IMR-90 (cell line): ENCODE measurements at regions not wholly inside any gene's neighbourhood (a gene's known extent, or its start where the extent isn't known, plus 50 kb on each side); places are given as distances from the start of the nearest gene placed in this dataset.

Source experiments
- MXI1 ChIP-seq: IDR thresholded peaks from 2 replicates; pipeline ENCODE4 v1.6.1; 2012; ENCODE audit warnings: low read depth, mild to moderate bottlenecking, low read length, moderate library complexity, borderline replicate concordance
- POLR2A ChIP-seq: IDR thresholded peaks from 2 replicates; pipeline ENCODE4 v1.6.1; 2012; ENCODE audit warnings: mild to moderate bottlenecking, low read depth, low read length
- TF ChIP-seq, protein P1 (sequence below): conservative IDR thresholded peaks from 2 replicates; pipeline ENCODE4 v1.5.1; 2012; ENCODE audit warnings: mild to moderate bottlenecking, low read depth, low read length, improper control_type of control experiment
- TF ChIP-seq, protein P2 (sequence below): fragments of 150-350 bp; IDR thresholded peaks from 2 replicates; pipeline ENCODE4 v1.6.1; 2016; ENCODE audit warnings: low read depth, mild to moderate bottlenecking, low read length, moderate library complexity, borderline replicate concordance
- TF ChIP-seq, protein P3 (sequence below): fragments of 150-350 bp; IDR thresholded peaks from 2 replicates; pipeline ENCODE4 v1.6.1; 2017; ENCODE audit warnings: mild to moderate bottlenecking, antibody characterized with exemption, low read length, low read depth

DNA sequence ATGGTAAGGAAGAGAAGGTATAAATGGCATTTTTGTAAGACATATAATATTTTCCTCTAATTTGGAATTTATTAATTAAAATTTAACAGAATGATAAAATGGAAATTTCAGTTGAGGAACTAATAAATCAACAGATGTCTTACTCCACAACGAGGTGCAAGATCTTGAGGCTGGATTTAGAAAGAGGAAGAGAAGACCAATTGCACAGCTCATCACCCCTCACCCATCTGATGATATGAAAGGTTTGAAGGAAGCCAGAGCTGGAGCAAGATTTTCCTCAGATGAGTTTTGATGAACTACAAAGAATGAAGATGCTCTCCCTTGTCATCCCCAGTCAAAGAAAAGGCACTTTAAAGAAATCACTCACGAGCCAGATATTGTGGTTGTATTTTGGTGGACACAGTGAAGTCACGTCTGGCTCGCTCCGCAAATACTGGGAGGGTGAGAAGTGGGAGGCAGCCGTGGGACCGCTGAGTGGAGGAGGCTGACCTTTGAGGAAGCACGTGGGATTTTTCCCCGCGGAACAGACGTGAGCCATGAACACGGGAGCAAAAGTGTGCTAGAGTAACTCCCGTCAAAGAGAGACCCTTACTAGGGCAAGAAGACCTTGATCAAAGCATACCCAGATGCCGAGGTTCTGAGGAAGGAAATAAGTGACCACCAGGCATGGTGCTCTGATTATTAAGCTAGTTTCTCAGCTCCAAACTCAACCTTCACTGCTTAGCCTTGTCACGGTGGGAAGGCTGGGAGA lies 511.4 kb downstream of the RNF144A start:
- TF ChIP-seq, protein P1, sequence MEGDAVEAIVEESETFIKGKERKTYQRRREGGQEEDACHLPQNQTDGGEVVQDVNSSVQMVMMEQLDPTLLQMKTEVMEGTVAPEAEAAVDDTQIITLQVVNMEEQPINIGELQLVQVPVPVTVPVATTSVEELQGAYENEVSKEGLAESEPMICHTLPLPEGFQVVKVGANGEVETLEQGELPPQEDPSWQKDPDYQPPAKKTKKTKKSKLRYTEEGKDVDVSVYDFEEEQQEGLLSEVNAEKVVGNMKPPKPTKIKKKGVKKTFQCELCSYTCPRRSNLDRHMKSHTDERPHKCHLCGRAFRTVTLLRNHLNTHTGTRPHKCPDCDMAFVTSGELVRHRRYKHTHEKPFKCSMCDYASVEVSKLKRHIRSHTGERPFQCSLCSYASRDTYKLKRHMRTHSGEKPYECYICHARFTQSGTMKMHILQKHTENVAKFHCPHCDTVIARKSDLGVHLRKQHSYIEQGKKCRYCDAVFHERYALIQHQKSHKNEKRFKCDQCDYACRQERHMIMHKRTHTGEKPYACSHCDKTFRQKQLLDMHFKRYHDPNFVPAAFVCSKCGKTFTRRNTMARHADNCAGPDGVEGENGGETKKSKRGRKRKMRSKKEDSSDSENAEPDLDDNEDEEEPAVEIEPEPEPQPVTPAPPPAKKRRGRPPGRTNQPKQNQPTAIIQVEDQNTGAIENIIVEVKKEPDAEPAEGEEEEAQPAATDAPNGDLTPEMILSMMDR: no peak
- TF ChIP-seq MXI1 (no peak), POLR2A (no peak)
- TF ChIP-seq, protein P2, sequence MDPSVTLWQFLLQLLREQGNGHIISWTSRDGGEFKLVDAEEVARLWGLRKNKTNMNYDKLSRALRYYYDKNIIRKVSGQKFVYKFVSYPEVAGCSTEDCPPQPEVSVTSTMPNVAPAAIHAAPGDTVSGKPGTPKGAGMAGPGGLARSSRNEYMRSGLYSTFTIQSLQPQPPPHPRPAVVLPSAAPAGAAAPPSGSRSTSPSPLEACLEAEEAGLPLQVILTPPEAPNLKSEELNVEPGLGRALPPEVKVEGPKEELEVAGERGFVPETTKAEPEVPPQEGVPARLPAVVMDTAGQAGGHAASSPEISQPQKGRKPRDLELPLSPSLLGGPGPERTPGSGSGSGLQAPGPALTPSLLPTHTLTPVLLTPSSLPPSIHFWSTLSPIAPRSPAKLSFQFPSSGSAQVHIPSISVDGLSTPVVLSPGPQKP: no peak
- TF ChIP-seq, protein P3, sequence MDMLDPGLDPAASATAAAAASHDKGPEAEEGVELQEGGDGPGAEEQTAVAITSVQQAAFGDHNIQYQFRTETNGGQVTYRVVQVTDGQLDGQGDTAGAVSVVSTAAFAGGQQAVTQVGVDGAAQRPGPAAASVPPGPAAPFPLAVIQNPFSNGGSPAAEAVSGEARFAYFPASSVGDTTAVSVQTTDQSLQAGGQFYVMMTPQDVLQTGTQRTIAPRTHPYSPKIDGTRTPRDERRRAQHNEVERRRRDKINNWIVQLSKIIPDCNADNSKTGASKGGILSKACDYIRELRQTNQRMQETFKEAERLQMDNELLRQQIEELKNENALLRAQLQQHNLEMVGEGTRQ: no peak
